ENCODE measurements at regions not wholly inside any gene's neighbourhood (a gene's known extent, or its start where the extent isn't known, plus 50 kb on each side); places are given as distances from the start of the nearest gene placed in this dataset.

- Histone ChIP-seq H4K20me1 (ENCODE audit: insufficient read depth) (no peaks in the 10 kb centered on the region), H3K27me3 (ENCODE audit: insufficient read depth, low read depth) (no peaks in the 10 kb centered on the region), H3K4me2 (no peak overlapping the region), H3K79me2 (ENCODE audit: insufficient read depth, low read depth) (no peaks in the 10 kb centered on the region), H2AFZ (ENCODE audit: low read depth) (no peak overlapping the region), H3K36me3 (ENCODE audit: insufficient read depth) (no peaks in the 10 kb centered on the region), H3K4me3 (IDR thresholded peaks at IDR 0.05; ENCODE audit: insufficient read depth, low read depth, low read length) (no peak overlapping the region), H3K9ac (no peak overlapping the region), H3K4me1 (ENCODE audit: low read depth, poor library complexity, severe bottlenecking) (no peaks in the 10 kb centered on the region), H3K27ac (no peak overlapping the region)
- no peak for TF ChIP-seq CTCF (conservative IDR thresholded peaks at IDR 0.05; ENCODE audit: low read depth, low read length)
Measured at GRCh38 chr5:99639905-99640304, 711.1 kb upstream of the CHD1 start.

- Histone ChIP-seq H3K27ac (no peak overlapping the region), H3K4me1 (ENCODE audit: low read depth, poor library complexity, severe bottlenecking) (no peaks in the 10 kb centered on the region), H3K4me3 (IDR thresholded peaks at IDR 0.05; ENCODE audit: insufficient read depth, low read depth, low read length) (no peak overlapping the region), H3K36me3 (ENCODE audit: insufficient read depth) (no peaks in the 10 kb centered on the region), H3K27me3 (ENCODE audit: insufficient read depth, low read depth) (no peaks in the 10 kb centered on the region), H3K79me2 (ENCODE audit: insufficient read depth, low read depth) (no peaks in the 10 kb centered on the region), H2AFZ (ENCODE audit: low read depth) (no peak overlapping the region), H4K20me1 (ENCODE audit: insufficient read depth) (no peaks in the 10 kb centered on the region), H3K9ac (no peak overlapping the region), H3K4me2 (no peak overlapping the region)
- TF ChIP-seq CTCF (conservative IDR thresholded peaks at IDR 0.05; ENCODE audit: low read depth, low read length): no peak
Measured at GRCh38 chr5:99636663-99637062, 707.9 kb upstream of the CHD1 start.

- no peak overlapping the region for H2AFZ ChIP-seq (ENCODE audit: low read depth)
- H3K79me2 ChIP-seq (ENCODE audit: insufficient read depth, low read depth): no peaks in the 10 kb centered on the region
- no peak overlapping the region for H3K4me3 ChIP-seq (IDR thresholded peaks at IDR 0.05; ENCODE audit: insufficient read depth, low read depth, low read length)
- H3K4me1 ChIP-seq (ENCODE audit: low read depth, poor library complexity, severe bottlenecking): no peaks in the 10 kb centered on the region
- no peak for TF ChIP-seq CTCF (conservative IDR thresholded peaks at IDR 0.05; ENCODE audit: low read depth, low read length)
- H3K36me3 ChIP-seq (ENCODE audit: insufficient read depth): no peaks in the 10 kb centered on the region
- no peaks in the 10 kb centered on the region for H4K20me1 ChIP-seq (ENCODE audit: insufficient read depth)
- H3K27ac ChIP-seq: no peak overlapping the region
- H3K27me3 ChIP-seq (ENCODE audit: insufficient read depth, low read depth): no peaks in the 10 kb centered on the region
- no peak overlapping the region for H3K9ac ChIP-seq
- H3K4me2 ChIP-seq: no peak overlapping the region
Measured at GRCh38 chr5:99621772-99622681, 693.2 kb upstream of the CHD1 start.

GRCh38 chr5:99617335-99617734, 688.5 kb upstream of the CHD1 start:
- Histone ChIP-seq H3K4me3 (IDR thresholded peaks at IDR 0.05; ENCODE audit: insufficient read depth, low read depth, low read length) (no peak overlapping the region), H3K4me2 (no peak overlapping the region), H4K20me1 (ENCODE audit: insufficient read depth) (no peaks in the 10 kb centered on the region), H3K4me1 (ENCODE audit: low read depth, poor library complexity, severe bottlenecking) (no peaks in the 10 kb centered on the region), H3K36me3 (ENCODE audit: insufficient read depth) (no peaks in the 10 kb centered on the region), H3K79me2 (ENCODE audit: insufficient read depth, low read depth) (no peaks in the 10 kb centered on the region), H3K27me3 (ENCODE audit: insufficient read depth, low read depth) (no peaks in the 10 kb centered on the region), H2AFZ (ENCODE audit: low read depth) (no peak overlapping the region), H3K9ac (no peak overlapping the region), H3K27ac (no peak overlapping the region)
- TF ChIP-seq CTCF (conservative IDR thresholded peaks at IDR 0.05; ENCODE audit: low read depth, low read length): no peak

Data from KMS-11 (cell line).